Suprapubic skin (tissue), 4 donors: ENCODE measurements at regions not wholly inside any gene's neighbourhood (a gene's known extent, or its start where the extent isn't known, plus 50 kb on each side); places are given as distances from the start of the nearest gene placed in this dataset.

Experiments used
- EP300 ChIP-seq: sonication (generic); formaldehyde crosslinking; IDR thresholded peaks from one replicate; pipeline ENCODE4 v1.6.1; 2017; ENCODE audit warnings: antibody characterized with exemption
- POLR2A ChIP-seq, 2 donors: fragments of 450-650 bp; IDR thresholded peaks; one replicate each; pipeline ENCODE4 v1.6.1; 2017; ENCODE audit warnings: antibody characterized with exemption in 2 of 2, mild to moderate bottlenecking in 2 of 2, moderate library complexity in 2 of 2
- POLR2AphosphoS5 ChIP-seq, 3 donors: sonication (generic); formaldehyde crosslinking; IDR thresholded peaks; one replicate each; pipeline ENCODE4 v1.6.1; 2017; ENCODE audit warnings: antibody characterized with exemption in 3 of 3
- TF ChIP-seq, protein P1 (sequence below), 2 donors: fragments of 200-600 bp in 1 of 2; fragments of 450-650 bp in 1 of 2; sonication (generic) in 1 of 2; IDR thresholded peaks; one replicate each; pipeline ENCODE4 v1.5.1; 2016 to 2019; ENCODE audit warnings: antibody characterized with exemption in 2 of 2, mild to moderate bottlenecking in 1 of 2, moderate library complexity in 1 of 2

DNA sequence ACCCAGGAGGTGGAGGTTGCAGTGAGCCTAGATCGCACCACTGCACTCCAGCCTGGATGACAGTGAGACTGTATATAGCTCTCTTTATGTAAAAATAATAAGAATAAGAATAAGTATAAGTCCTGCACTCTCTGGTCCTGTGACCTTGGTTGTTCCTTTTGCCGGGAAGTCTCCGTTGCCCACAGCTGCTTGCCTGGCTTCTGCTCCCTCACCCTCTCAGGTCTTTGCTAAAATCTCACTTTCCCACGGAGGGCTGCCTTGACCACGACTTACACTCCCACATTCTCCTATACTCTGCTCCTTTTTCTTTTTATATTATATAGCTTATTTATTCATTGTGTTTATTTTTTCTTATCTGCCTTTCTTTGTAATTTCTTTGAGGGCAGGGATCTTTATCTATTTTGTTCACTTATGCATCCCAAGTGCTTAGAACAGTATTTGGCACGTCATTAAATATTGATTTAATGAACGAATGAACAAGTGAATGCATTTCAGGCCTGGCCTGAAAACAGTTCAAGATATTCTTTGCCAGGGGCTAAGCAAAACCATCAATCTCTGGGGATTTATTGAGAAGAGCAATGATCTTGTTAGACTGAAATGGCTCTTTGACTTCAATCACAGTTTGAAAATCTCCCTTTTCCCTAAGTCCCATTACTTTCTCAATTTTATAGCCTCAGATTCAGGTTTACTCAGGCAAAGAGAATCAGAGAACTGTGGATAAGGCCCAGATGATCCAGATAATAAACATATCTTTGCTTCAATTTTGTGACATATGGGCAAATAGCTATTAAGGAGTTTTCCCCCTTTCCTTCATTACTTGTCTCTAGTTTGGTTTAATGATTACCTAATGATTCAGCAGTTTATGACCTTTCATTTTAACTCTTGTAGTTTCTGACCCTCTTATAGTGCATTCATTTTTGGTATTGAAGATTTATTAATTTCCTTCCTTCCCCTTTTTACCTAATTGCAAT lies 60.8 kb upstream of the TMC1 start:
- TF ChIP-seq, protein P1, sequence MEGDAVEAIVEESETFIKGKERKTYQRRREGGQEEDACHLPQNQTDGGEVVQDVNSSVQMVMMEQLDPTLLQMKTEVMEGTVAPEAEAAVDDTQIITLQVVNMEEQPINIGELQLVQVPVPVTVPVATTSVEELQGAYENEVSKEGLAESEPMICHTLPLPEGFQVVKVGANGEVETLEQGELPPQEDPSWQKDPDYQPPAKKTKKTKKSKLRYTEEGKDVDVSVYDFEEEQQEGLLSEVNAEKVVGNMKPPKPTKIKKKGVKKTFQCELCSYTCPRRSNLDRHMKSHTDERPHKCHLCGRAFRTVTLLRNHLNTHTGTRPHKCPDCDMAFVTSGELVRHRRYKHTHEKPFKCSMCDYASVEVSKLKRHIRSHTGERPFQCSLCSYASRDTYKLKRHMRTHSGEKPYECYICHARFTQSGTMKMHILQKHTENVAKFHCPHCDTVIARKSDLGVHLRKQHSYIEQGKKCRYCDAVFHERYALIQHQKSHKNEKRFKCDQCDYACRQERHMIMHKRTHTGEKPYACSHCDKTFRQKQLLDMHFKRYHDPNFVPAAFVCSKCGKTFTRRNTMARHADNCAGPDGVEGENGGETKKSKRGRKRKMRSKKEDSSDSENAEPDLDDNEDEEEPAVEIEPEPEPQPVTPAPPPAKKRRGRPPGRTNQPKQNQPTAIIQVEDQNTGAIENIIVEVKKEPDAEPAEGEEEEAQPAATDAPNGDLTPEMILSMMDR (IDR thresholded peaks at IDR 0.05), result no peak
- TF ChIP-seq EP300 (no peak), POLR2A (IDR thresholded peaks at IDR 0.05) (no peak), POLR2AphosphoS5 (IDR thresholded peaks at IDR 0.05) (no peak)
